GM10266 (cell line): ENCODE measurements at regions not wholly inside any gene's neighbourhood (a gene's known extent, or its start where the extent isn't known, plus 50 kb on each side); places are given as distances from the start of the nearest gene placed in this dataset.

Experiments used
- DNase-seq: peaks from one replicate; pipeline ENCODE4 v3.0.0; 2012; ENCODE audit errors: extremely low spot score
- CTCF ChIP-seq: IDR thresholded peaks from 2 replicates; pipeline ENCODE4 v1.5.1; 2012; ENCODE audit warnings: mild to moderate bottlenecking, low read depth; ENCODE audit not compliant: control insufficient read depth, insufficient read depth; ENCODE audit errors: missing control alignments

- no peak for DNase-seq
- no peak for TF ChIP-seq CTCF
These were observed 341.5 kb upstream of the PKDCC start for GRCh38 chr2:41706286-41706685.

GRCh38 chr2:41707790-41708451 is 339.9 kb upstream of the PKDCC start:
- DNase-seq = no peak
- TF ChIP-seq CTCF = no peak

- no peak for DNase-seq
- TF ChIP-seq CTCF = no peak
These were observed 337.9 kb upstream of the PKDCC start for GRCh38 chr2:41709702-41710599.

DNA sequence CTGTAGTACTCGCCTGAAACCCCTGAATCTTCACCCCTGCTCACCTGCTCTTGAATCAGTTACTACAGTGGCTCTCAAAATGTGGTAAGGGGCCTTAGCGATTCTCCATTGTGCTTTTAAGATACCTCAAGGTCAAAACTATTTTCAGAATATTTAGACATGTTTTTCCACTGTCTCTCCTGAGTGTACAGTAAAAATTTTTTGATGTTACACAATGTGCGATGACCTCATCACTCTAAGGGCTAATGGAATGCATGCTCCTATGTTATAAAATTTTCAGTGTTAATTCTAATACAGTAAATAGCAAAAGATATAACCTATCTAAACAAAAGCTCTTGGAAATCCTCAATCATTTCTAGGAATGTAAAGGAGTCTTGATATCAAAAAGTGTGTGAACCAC is 336.9 kb upstream of the PKDCC start:
- no peak for DNase-seq
- TF ChIP-seq CTCF = no peak

DNA sequence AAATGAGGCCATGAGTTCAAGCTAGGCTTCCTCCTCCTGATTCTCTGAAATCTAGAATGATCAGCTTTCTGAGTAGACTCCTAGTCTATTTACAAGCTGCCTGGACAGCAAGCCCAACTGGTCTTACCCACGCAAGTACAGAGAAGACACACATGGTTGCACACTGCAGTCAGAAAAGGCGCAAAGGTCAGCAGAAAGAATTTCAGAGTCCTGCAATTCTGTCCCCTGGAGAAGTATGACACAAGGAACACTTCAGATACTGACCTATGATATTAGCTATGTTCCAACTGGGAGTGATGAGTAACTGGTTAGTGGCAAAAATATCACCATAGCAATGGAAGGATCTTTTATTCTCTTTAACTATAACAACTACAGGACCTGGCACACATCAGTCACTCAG is 336.1 kb upstream of the PKDCC start:
- no peak for TF ChIP-seq CTCF
- no peak for DNase-seq

GRCh38 chr2:41716497-41716896 is 331.3 kb upstream of the PKDCC start:
- no peak for TF ChIP-seq CTCF
- no peak for DNase-seq

GRCh38 chr2:41717839-41718238 is 330.0 kb upstream of the PKDCC start:
- no peak for TF ChIP-seq CTCF
- no peak for DNase-seq
